Activated effector memory CD4-positive, alpha-beta T cell treated with Interleukin-2 at 50 U/mL for 16 hours (primary cell): ENCODE measurements at regions not wholly inside any gene's neighbourhood (a gene's known extent, or its start where the extent isn't known, plus 50 kb on each side); places are given as distances from the start of the nearest gene placed in this dataset.
"Not testable (repeated sequence)": the region's sequence is repeated elsewhere in the genome, so short reads cannot be mapped to it uniquely, and the experiment has no call there.

ENCODE experiments used
- DNase-seq: peaks from one replicate; pipeline ENCODE4 v3.0.0-alpha.2; 2020

DNA sequence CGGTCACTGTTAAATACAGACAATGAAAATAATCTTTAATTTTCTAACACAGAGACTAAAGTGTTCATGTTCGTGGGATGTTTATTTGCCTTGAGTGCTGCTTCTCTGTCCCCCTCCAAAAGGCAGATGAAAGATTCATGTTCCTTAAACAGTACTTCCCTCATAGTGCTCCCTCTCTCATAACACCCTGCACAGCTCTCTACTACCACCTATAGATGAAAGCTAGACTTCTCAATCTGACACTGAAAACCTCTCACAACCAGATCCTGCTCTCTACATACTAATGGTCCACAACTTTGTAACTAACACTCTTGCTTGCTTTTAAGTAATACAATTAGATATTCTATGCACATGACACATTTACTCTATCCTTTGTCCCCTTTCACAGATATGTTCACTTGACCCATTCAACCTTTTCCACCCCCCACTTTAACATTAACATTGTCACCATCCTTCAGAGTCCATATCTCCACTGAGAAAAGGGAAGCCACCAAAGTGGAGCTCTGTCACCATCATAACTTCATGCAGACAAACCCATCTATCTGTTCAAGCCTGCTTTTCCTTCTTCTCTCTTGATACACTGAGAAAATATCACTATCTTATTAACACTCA lies 266.4 kb upstream of the USP15 start:
- no peak for DNase-seq

DNA sequence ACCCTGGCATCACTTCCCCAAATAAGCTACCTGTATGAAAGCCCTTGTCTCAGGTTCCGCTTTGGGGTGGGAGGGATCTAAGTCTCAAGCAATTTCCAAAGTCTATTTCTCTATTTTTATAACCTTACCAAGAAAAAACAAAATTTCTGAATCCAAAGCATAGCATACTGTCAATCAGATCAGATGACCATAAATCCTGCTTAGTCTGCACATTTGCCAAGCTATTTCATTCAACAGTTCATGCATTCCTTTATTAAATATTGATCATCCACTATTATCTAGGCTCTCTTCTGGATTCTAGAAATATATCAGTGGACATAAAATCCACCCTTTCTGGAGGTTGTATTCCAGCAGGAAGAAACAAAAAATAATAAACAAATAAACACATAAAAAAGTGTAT lies 263.5 kb upstream of the USP15 start:
- no peak for DNase-seq

DNA sequence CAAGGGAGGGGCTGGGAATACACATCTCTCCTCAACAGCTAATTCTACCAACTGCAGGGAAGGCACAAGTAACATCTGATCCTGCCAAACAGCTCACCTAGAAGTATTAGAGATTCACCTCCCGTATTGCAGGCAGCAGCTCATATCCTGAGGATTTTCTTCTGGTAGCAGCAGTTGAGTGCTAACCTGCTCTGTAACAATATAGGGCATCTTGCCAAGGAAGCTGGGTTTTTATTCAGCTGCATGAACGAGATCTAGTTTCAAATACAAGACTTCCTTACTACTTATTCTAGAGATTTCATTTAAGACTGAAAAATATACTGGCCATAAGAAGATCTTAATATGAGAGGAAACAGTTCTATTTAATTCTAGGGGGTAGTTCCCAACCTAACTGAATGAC lies 261.4 kb upstream of the USP15 start:
- DNase-seq = no peak

DNA sequence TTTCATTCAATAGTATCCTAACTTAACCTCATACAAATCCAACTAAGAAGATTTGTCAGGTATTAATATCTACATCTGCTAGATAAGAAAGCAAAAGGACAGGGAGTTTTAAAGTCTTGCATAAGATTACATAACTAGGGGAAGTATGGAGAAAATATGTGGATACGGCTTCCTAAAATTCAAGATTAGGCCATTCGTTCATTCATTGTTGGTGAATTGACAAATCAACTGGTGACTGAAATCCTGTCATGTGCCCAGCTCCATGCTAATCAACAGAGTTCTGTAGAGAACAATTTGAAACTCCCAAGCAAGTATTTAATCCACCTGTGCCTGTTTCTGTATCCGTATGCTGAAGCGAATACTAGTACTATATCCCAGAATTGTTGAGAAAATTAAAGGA lies 260.9 kb upstream of the USP15 start:
- DNase-seq = no peak

DNA sequence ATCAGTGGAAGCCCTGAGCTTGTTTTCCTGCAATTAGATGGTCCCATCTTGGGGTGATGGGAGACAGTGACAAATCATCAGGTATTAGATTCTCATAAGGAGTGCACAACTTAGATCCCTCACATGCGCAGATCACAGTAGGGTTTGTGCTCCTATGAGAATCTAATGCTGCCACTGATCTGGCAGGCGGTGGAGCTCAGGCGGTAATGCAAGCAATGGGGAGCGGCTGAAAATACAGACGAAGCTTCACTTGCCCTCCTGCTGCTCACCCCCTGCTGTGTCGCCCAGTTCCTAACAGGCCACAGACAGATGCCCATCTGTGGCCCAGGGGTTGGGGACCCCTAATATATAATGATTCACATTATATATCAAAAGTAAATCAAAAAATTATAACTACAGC lies 258.8 kb upstream of the USP15 start:
- DNase-seq = no peak

DNA sequence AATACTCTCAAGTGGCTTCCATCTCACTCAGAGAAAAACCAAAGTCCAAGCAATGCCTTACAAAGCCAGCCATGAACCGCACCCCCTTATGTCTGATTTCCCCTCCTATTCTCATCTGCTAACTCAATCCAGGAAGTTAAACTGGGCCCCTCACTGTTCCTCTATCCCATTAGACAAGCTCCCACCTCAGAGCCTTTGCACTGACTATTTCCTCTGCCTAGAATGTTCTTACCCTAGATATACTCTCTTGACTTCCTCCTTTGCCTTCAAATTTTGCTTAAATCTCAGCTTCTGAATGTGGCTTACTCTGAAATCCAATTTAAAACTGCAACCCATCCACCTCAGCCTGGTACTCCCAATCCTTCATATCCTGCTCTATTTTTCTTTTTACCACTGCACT lies 257.0 kb upstream of the USP15 start:
- no peak for DNase-seq

DNA sequence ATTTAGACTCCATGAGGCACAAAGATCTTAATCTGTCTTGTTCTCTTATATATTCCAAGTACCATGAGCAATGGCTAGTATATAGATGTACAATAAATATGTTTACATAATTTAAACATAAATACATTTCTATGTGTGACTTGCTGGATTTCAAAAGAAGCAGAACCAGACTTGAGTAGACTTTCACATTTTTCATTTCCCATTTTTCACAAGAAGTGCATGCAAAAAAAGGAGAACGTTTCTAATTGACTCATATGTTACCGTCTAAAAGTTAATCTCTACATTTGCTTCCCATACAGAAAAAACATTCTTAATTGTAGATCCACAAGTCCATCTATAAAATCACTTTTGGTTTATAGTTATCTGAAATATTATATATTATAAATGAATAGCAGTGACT lies 256.5 kb upstream of the USP15 start:
- no peak for DNase-seq

DNA sequence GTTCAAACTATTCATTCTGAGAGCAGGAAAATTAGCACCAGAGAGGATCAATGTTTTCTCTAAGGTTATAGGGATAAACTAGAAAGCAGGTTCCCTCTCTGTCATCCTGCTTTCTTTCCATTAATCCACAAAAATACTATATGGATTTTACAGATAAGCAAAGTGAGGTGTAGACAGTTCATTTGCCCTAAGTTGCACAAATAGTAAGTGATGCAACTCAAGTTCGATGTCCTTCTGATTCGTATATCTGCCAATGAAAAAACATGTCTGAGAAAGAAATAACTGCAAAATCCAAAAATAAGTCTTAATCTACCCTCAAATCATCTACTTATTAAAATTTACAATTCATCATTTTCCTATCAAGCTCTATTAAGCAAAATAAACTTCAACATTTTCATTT lies 254.6 kb upstream of the USP15 start:
- no peak for DNase-seq

DNA sequence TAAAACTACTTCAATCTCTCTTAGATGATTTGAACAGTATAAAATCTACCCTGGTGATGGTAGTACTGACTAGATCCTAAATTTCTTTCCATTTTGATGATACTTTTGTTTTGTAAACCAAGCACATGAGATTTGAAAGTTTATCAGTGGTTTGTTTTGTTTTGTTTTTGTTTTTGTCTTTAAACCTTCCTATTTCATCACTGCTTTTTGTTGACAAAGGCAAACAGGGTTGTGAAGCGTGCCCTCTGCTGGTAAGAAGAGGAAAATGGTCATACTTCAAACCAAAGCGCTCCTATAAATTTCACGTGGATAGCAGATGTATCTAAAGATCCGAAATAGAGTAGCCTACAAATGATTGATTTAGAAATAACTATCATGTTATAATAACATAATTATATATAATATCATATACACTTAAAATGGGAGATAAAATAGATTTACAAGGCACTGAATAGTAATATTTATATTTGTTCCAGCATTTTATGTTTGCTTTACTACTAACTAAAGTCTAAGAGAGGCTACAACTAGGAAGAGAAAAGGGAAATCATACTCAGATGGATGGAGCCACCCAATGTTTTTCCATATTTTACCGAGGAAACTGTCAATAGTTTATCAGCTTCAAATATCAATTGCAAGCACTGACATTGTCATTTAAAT lies 254.0 kb upstream of the USP15 start:
- no peak for DNase-seq

DNA sequence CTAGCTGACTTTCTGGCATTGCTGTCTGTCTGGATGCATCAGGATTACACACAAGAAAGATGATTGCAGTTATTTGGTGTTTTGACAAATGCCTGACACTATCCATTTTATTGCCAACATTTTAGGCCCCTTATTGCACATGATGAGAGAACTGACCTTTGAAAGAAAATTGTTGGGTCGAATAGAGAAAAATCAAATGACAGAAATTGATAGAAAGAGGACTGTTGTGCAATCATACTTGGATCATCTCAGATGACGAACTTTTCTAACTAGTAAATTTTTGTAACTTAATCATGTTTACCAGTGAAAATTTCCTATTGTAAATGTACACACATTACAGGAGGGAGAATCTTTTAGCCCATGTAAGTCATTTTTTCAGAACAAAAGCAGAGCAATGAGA lies 251.5 kb upstream of the USP15 start:
- DNase-seq = no peak

DNA sequence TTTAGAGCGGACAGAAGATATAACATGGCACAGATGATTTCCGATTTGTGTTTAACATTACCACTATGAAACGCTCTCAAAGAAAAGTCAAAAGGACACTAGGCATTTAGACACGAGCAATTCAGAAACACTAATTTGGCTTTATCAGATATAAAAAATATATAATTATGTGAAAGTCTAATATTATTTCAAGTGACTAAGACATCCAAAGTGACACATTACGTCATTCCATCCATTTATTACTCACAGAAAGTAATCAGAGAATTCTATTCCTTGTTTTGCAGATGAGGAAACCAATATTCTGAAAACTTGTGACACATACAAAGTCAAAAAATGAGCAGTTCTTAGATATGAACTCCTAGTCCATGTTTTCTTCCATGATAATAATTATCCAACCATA lies 250.8 kb upstream of the USP15 start:
- no peak for DNase-seq

DNA sequence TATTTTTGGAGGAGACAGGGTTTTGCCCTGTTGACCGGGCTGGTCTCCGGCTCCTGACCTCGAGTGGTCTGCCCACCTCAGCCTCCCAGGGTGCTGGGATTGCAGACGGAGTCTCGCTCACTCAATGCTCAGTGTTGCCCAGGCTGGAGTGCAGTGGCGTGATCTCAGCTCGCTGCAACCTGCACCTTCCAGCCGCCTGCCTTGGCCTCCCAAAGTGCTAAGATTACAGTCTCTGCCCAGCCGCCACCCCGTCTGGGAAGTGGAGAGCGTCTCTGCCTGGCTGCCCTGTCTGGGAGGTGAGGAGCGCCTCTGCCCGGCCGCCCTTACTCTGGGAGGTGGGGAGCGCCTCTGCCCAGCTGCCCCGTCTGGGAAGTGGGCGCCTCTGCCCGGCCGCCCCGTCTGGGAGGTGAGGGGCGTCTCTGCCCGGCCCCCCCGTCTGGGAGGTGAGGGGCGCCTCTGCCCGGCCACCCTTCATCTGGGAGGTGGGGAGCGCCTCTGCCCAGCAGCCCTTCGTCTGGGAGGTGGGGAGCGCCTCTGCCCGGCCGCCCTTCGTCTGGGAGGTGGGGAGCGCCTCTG lies 249.8 kb upstream of the USP15 start:
- DNase-seq = not testable (repeated sequence)

DNA sequence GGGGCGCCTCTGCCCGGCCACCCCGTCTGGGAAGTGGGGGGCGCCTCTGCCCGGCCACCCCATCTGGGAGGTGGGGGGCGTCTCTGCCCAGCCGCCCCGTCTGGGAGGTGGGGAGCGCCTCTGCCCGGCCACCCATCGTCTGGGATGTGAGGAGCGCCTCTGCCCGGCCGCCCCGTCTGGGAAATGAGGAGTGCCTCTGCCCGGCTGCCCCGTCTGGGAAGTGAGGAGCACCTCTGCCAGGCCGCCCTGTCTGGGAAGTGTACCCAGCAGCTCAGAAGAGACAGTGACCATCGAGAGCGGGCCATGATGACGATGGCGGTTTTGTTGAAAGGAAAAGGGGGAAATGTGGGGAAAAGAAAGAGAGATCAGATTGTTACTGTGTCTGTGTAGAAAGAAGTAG lies 249.2 kb upstream of the USP15 start:
- DNase-seq = not testable (repeated sequence)

DNA sequence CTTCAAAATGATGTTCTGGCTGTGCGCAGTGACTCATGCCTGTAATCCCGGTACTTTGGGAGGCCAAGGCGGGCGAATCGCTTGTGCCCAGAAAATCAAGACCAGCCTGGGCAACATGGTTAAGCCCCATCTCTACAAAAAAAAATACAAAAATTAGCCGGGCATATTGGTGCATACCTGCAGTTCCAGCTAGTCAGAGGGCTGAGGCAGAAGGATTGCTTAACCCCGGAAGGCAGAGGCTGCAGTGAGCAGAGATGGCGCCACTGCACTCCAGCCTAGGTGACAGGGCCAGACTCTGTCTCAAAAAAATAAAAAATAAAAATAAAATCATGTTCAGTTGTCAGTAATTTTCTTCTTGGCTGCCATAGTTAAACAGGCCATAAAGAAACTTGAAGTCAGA lies 245.9 kb upstream of the USP15 start:
- no peak for DNase-seq

DNA sequence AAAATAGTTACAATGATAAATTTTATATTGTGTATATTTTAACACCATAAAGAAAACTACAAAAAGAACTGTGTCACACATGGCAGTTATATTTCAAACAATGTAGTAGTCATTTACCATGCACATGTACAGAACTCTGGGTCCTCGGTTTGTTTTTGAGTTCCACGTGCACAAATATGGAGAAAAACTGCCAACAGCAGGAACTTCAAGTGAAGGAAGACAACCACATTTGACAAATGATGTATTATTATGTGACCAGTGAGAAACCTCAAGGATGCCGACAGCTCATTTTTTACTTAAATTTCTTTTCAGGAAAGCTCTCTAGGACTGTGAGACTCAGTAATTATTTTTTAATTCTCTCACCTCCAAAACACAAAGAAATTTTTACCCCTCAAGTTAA lies 244.2 kb upstream of the USP15 start:
- DNase-seq = no peak

DNA sequence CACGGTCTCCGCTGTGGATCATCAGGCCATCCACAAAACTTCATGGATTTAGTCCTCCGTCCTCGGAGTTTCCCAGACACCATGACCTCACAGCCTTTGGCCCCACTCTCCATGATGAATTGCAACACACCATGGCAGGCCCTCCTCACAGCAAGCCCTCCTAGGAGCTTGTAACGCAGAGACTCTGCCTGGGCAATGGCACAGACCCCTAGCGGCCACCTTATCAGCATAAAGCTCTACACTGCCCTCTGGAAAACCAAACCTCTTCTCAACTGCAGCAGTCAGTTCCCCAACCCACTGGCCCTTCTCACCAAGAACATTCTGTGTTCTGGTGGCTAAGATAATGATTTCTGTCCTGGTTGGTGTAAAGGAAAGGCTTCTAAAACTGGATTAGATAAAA lies 238.4 kb upstream of the USP15 start:
- no peak for DNase-seq

DNA sequence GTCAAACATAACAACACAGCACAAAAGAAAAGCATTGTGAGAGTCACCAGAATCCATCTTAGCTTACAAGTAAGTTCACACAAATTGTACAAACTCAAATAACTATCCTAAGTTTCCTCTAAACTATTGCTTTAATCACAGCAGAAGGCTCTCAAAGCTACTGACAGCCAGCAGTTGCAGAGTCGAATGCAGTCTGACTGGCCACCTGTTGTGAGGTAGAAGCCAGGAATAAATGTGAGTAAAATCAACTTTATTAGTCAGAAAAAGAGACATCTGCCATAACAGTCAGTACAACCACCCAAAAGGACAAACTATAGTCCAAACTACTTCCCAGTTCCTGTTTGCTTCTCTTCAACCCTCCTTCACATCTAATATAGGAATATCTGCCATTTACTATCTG lies 231.7 kb upstream of the USP15 start:
- no peak for DNase-seq

DNA sequence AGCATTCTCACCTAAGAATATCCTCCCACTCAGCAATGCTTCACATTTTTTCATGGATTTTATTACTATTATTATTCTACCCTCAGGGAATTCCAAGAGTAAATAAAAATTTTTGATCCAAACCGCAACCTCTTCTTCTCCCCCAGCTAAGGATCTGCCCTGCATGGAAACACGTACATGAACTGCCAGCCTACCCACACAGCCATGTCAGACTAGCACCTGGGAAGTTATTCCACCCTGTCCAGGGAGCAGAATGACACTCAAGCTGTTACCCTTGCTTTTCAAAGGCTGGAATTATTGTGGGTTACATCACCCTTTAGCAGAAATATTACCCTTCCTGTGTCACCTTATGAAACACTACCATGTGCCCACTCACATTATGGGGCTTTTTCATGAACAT lies 227.3 kb upstream of the USP15 start:
- DNase-seq = no peak

DNA sequence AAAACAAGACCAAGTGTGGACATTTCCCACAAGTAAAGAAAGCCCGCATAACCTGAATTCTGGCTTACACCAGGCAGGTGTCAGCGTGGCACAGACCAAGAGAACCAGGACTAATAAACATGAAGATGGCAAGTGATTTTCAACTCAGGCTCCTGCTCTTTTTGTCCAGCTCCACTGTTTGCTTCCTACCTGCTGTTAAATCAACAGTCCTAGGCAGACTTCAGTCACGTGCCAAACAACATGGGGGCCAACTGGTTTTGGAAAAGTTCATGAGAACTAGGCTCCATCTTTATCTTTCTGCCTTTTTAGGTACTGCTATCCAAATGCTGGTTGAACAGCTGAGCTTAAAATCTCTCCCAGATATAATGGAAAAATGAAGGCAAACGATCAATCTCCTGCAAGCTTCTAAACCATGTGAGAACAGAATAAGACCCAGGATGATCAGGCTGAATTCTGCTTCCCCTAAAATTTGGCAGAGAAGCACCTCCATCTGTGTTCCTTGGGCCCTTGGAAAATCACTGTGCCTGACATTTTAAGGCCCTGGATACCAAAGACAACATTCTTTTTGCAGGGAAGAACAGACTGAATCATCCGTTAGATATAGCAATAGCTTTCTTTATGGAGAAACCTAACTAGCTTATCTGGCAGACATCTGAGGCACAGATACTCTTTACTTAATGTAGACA lies 215.6 kb upstream of the USP15 start:
- DNase-seq = no peak

DNA sequence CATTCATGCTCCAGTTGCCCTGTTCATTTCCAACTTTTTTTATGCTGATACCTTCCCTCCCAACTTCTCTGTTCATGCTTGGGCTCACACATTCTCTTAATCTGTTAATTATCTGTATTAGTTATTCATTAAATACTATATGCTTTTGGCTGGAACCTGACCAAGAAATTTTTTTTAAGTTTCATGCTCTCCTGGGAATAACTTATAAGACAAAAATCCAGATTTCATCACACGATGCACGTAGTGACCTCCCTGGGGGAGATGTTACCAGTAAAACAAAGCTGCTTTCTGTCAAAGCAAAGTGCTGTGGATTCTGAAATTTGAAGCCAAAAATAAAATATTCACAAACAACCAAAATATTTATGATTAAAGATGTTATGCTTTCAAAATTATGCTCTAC lies 215.0 kb upstream of the USP15 start:
- no peak for DNase-seq

DNA sequence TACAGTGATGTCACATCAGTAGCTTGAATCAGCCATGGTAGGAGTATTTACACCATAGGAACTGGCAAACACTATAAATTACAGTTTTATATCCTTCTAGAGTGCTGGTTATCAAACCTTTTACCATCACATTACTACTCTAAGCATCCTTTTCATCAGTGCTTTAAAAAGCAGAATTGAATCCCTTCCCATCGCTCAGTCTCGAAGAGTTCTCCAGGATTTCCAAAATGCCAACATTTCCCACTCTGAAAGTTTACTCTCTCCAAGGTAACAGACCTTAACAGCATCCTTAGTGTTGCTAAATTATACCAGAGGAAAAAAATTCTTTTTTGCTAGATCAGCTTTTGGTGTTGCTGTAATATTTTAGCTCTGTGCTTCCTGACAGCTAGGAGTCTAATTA lies 209.4 kb upstream of the USP15 start:
- no peak for DNase-seq

DNA sequence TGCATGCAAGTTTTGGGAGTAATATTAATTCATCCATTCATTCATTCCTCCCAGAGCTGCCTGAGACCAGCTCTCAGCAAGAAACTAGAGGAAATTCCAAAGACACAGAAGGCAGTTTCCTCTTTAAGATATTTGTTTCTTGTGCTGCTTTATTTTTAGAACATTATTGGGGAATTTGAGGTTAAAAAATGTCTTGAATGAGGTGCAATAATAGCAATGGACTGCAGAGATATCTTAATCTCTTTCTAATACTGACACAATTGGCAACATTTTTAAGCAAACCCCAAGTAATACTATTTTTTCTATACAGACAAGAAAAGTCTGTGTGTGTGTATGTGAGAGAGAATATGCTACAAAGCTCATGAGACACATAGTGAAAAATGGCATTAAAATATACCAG lies 190.2 kb upstream of the USP15 start:
- DNase-seq = no peak

DNA sequence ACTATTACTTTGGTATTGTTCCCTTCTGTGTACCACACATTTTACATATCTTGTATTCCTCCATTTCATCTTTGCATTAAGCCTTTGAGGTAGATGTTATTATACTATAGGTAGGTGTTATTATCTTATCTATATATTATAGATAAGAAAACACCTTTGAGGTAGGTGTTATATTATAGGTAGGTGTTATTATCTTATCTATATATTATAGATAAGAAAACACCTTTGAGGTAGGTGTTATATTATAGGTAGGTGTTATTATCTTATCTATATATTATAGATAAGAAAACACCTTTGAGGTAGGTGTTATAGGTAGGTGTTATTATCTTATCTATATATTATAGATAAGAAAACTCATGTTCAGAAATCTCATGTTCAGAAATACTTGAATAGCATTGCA lies 187.0 kb upstream of the USP15 start:
- not testable (repeated sequence) for DNase-seq

DNA sequence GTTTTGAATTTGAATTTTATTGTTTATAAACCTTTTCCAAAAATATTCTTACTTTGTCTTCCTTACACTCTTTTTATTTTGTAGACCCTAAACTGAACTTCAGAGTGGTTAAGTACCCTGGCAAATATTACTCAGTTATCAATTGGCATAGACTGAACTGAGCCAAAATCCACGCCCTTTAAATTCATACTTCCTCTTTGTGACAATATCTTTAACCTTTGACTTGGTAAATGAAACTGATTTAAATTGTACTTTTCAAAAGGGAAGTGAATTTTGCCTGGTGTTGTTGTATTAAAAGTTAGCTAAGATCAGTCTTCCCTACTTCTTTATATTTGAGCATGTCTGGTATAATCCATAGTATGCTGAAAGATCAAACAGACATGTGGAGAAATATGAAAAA lies 184.3 kb upstream of the USP15 start:
- DNase-seq = no peak
